ENCODE measurements at regions not wholly inside any gene's neighbourhood (a gene's known extent, or its start where the extent isn't known, plus 50 kb on each side); places are given as distances from the start of the nearest gene placed in this dataset.

- Histone ChIP-seq H3K9me3 (ENCODE audit: low read length) (no peaks in the 10 kb centered on the region), H3K4me1 (ENCODE audit: insufficient read depth, low read length) (peaks cover 19% of the 10 kb centered on the region), H3K79me2 (ENCODE audit: insufficient read depth, low read length) (no peaks in the 10 kb centered on the region), H3K27ac (ENCODE audit: extremely low read length, insufficient read depth, low read length) (no peak overlapping the region), H3K9ac (ENCODE audit: insufficient read depth, low read depth, low read length) (no peak overlapping the region), H2AFZ (ENCODE audit: low read length) (peak overlapping the region; percentile 13), H3K27me3 (ENCODE audit: control insufficient read depth in 1 of 2, insufficient read depth in 2 of 2, low read length in 2 of 2) (peaks cover 0 to 5% of the 10 kb centered on the region in 2 experiments; a peak in 1 of 5 replicates), H3K4me2 (ENCODE audit: low read depth, low read length) (no peak overlapping the region), H3K36me3 (replicated peaks in 1 of 2; ENCODE audit: control insufficient read depth in 1 of 2, insufficient read depth in 2 of 2, low read length in 2 of 2) (no peaks in the 10 kb centered on the region), H4K20me1 (ENCODE audit: insufficient read depth, low read length) (no peaks in the 10 kb centered on the region), H3K4me3 (replicated peaks in 1 of 3; ENCODE audit: insufficient read depth in 1 of 3, low read depth in 2 of 3, low read length in 3 of 3) (no peak overlapping the region)
- intact Hi-C loops (cut with micrococcal nuclease; ENCODE audit: unreplicated experiment), result no loop called here
- DNase-seq (ENCODE audit: low spot score) (no peak), ATAC-seq (no peak), FAIRE-seq (no peak)
- BruUV-seq (replicated peaks), result no TSS peak
- TF ChIP-seq HMGXB4 (CRISPR knock-in tag; IDR thresholded peaks at IDR 0.05; ENCODE audit: borderline replicate concordance in 1 of 2, low read depth in 1 of 2), result no peak
- no peak for TF ChIP-seq ZFP1 (CRISPR knock-in tag; IDR thresholded peaks at IDR 0.05)
- peak; percentile 0; the same call in 1 of the 2 replicates for TF ChIP-seq FOSL2 (CRISPR knock-in tag; IDR thresholded peaks at IDR 0.05)
- peak; percentile 74 for TF ChIP-seq MAFF (IDR thresholded peaks at IDR 0.05; ENCODE audit: low read depth, low read length)
- 0 out of 2 replicates have a peak, but pooled peaks have one; percentile 11 for TF ChIP-seq NFE2L2 (IDR thresholded peaks at IDR 0.05; ENCODE audit: low read length)
- TF ChIP-seq MAFK (conservative IDR thresholded peaks at IDR 0.05 in 1 of 2, IDR thresholded peaks at IDR 0.05 in 1 of 2; ENCODE audit: low read length in 2 of 2), result peak; percentile 73 to 75
- ChIA-PET POLR2A (no interaction called here), CTCF (ENCODE audit: low intra/inter-chr PET ratio, low total read pairs) (no interaction called here)
- in situ Hi-C loops (cut with HindIII; ENCODE audit: extremely low pct_ligation_motif_present, low pct_unique_long_range_greater_than_20kb), result no loop called here
- 39% methylated on average over 12 of the region's 12 CpGs for WGBS (ENCODE audit: low lambda C conversion rate)
Measured at GRCh38 chr14:34078117-34078743, 127.4 kb upstream of the EGLN3 start.

- no peak overlapping the region for H3K9ac ChIP-seq (ENCODE audit: insufficient read depth, low read depth, low read length)
- intact Hi-C loops (cut with micrococcal nuclease; ENCODE audit: unreplicated experiment), result no loop called here
Measured at GRCh38 chr14:34075826-34076225, 125.0 kb upstream of the EGLN3 start.

More at GRCh38 chr14:34075826-34076225, 125.0 kb upstream of the EGLN3 start:
- WGBS (ENCODE audit: low lambda C conversion rate), result 2% methylated on average over 1 of the region's 1 CpG
- no peaks in the 10 kb centered on the region for H4K20me1 ChIP-seq (ENCODE audit: insufficient read depth, low read length)
- DNase-seq (ENCODE audit: low spot score), result no peak
- in situ Hi-C loops (cut with HindIII; ENCODE audit: extremely low pct_ligation_motif_present, low pct_unique_long_range_greater_than_20kb), result no loop called here
- H3K79me2 ChIP-seq (ENCODE audit: insufficient read depth, low read length), result no peaks in the 10 kb centered on the region
- peaks cover 4% of the 10 kb centered on the region for H3K9me3 ChIP-seq (ENCODE audit: low read length)
- H3K4me1 ChIP-seq (ENCODE audit: insufficient read depth, low read length), result peaks cover under 1% of the 10 kb centered on the region; the same call in 1 of the 2 replicates
- FAIRE-seq, result no peak
- H2AFZ ChIP-seq (ENCODE audit: low read length), result no peak overlapping the region
- H3K36me3 ChIP-seq (replicated peaks in 1 of 2; ENCODE audit: control insufficient read depth in 1 of 2, insufficient read depth in 2 of 2, low read length in 2 of 2), result no peaks in the 10 kb centered on the region
- no peak overlapping the region for H3K4me3 ChIP-seq (replicated peaks in 1 of 3; ENCODE audit: insufficient read depth in 1 of 3, low read depth in 2 of 3, low read length in 3 of 3)
- no peak overlapping the region for H3K27ac ChIP-seq (ENCODE audit: extremely low read length, insufficient read depth, low read length)
- CTCF ChIA-PET (ENCODE audit: low intra/inter-chr PET ratio, low total read pairs), result no interaction called here
- ATAC-seq, result no peak
- TF ChIP-seq GABPB1 (CRISPR knock-in tag; IDR thresholded peaks at IDR 0.05), result no peak
- no peak for TF ChIP-seq ZNF275 (CRISPR knock-in tag; IDR thresholded peaks at IDR 0.05; ENCODE audit: borderline replicate concordance)
- TF ChIP-seq KDM3A (CRISPR knock-in tag; IDR thresholded peaks at IDR 0.05; ENCODE audit: low read depth), result no peak
- no peak for TF ChIP-seq ZNF776 (CRISPR knock-in tag; IDR thresholded peaks at IDR 0.05)
- no peak for TF ChIP-seq ELK4 (CRISPR knock-in tag; IDR thresholded peaks at IDR 0.05; ENCODE audit: borderline replicate concordance)
- H3K4me2 ChIP-seq (ENCODE audit: low read depth, low read length), result no peak overlapping the region
- BruUV-seq (replicated peaks), result no TSS peak
- POLR2A ChIA-PET, result no interaction called here
- peaks cover 0 to 11% of the 10 kb centered on the region in 2 experiments; a peak in 1 of 5 replicates for H3K27me3 ChIP-seq (ENCODE audit: control insufficient read depth in 1 of 2, insufficient read depth in 2 of 2, low read length in 2 of 2)

Measured in HepG2 (cell line).